Ovary (tissue), 3 donors: ENCODE measurements at regions not wholly inside any gene's neighbourhood (a gene's known extent, or its start where the extent isn't known, plus 50 kb on each side); places are given as distances from the start of the nearest gene placed in this dataset.

Experiments
- CTCF ChIP-seq, 3 donors: fragments of 450-650 bp in 2 of 3; fragments of 200-600 bp in 1 of 3; IDR thresholded peaks; one replicate each; pipeline versions ENCODE4 v1.5.1 to v1.8.0; 2016 to 2022; ENCODE audit warnings: antibody characterized with exemption in 3 of 3, mild to moderate bottlenecking in 1 of 3
- POLR2A ChIP-seq: fragments of 450-650 bp; IDR thresholded peaks from one replicate; pipeline ENCODE4 v1.6.1; 2017; ENCODE audit warnings: antibody characterized with exemption, mild to moderate bottlenecking, moderate library complexity
- donor health status: DM: no; HTN: no; CAD: no.

- TF ChIP-seq CTCF (IDR thresholded peaks at IDR 0.05) (no peak), POLR2A (no peak)
These were observed 137.3 kb upstream of the KIRREL3 start for GRCh38 chr11:127137771-127138280.
